CD14-positive monocyte (primary cell): ENCODE measurements at regions not wholly inside any gene's neighbourhood (a gene's known extent, or its start where the extent isn't known, plus 50 kb on each side); places are given as distances from the start of the nearest gene placed in this dataset.

Experiments used
- DNase-seq, 3 donors: peaks; one replicate each; pipeline ENCODE4 v3.0.0-alpha.2; 2011 to 2022
- H2AFZ ChIP-seq: 2 replicates; pipeline ENCODE4 v1.6.0; 2012; ENCODE audit warnings: mild to moderate bottlenecking, low read depth, low read length, inconsistent platforms; ENCODE audit not compliant: insufficient read depth, poor library complexity, severe bottlenecking
- H3K27ac ChIP-seq, 2 donors: 1 replicate in 1 of 2; 2 replicates in 1 of 2; pipeline ENCODE4 v1.5.1; 2012 to 2013; ENCODE audit warnings: low read length in 2 of 2, control low read depth in 1 of 2, inconsistent platforms in 1 of 2, low read depth in 1 of 2, mild to moderate bottlenecking in 1 of 2
- H3K27me3 ChIP-seq, 2 donors: one replicate each; pipeline versions ENCODE4 v1.6.0 to v1.6.1; 2011 to 2013; ENCODE audit warnings: low read length in 2 of 2; ENCODE audit not compliant: control insufficient read depth in 2 of 2, insufficient read depth in 2 of 2
- H3K36me3 ChIP-seq, 2 donors: replicated peaks in 1 of 2; 1 replicate in 1 of 2; 2 replicates in 1 of 2; pipeline versions ENCODE4 v1.5.1 to v1.6.1; 2012 to 2013; ENCODE audit warnings: low read length in 2 of 2, control low read depth in 1 of 2, inconsistent platforms in 1 of 2, mild to moderate bottlenecking in 1 of 2; ENCODE audit not compliant: insufficient read depth in 2 of 2, control insufficient read depth in 1 of 2
- H3K4me1 ChIP-seq, 2 donors: 1 replicate in 1 of 2; 2 replicates in 1 of 2; pipeline versions ENCODE4 v1.5.1 to v1.6.1; 2012 to 2013; ENCODE audit warnings: low read length in 2 of 2, control low read depth in 1 of 2, inconsistent platforms in 1 of 2, mild to moderate bottlenecking in 1 of 2, moderate library complexity in 1 of 2; ENCODE audit not compliant: insufficient read depth in 2 of 2, control insufficient read depth in 1 of 2
- H3K4me2 ChIP-seq: replicated peaks from 2 replicates; pipeline ENCODE3; 2012; ENCODE audit warnings: low read length, moderate library complexity, mild to moderate bottlenecking; ENCODE audit not compliant: poor library complexity, severe bottlenecking; ENCODE audit errors: extremely low read depth
- H3K4me3 ChIP-seq, 3 experiments: fragments of 200-600 bp in 1 of 3; sonication (generic) in 1 of 3; replicated peaks in 1 of 3; 1 replicate in 2 of 3; 2 replicates in 1 of 3; pipeline ENCODE4 v1.5.1; 2011 to 2013; ENCODE audit warnings: low read length in 3 of 3, mild to moderate bottlenecking in 3 of 3, control low read depth in 2 of 3, low read depth in 2 of 3, inconsistent platforms in 1 of 3, moderate library complexity in 1 of 3
- H3K79me2 ChIP-seq: 2 replicates; pipeline ENCODE4 v1.6.0; 2012; ENCODE audit warnings: mild to moderate bottlenecking, control low read depth, inconsistent platforms, low read length, moderate library complexity; ENCODE audit not compliant: insufficient read depth
- H3K9ac ChIP-seq: 2 replicates; pipeline ENCODE4 v1.6.0; 2017; ENCODE audit warnings: low read length, mild to moderate bottlenecking; ENCODE audit not compliant: insufficient read depth, poor library complexity, severe bottlenecking
- H3K9me3 ChIP-seq, 2 donors: replicated peaks in 1 of 2; 1 replicate in 1 of 2; 2 replicates in 1 of 2; pipeline versions ENCODE4 v1.5.1 to v1.6.1; 2012 to 2013; ENCODE audit warnings: low read length in 2 of 2, control low read depth in 1 of 2; ENCODE audit not compliant: control insufficient read depth in 1 of 2, insufficient read depth in 1 of 2
- H4K20me1 ChIP-seq: 2 replicates; pipeline ENCODE4 v1.6.0; 2012; ENCODE audit warnings: mild to moderate bottlenecking, low read length, control low read depth, moderate library complexity; ENCODE audit not compliant: insufficient read depth
- H3K27ac Mint-ChIP-seq, 7 donors: one replicate each; pipeline ENCODE4 v1.8.0; 2020; ENCODE audit warnings: mild to moderate bottlenecking in 7 of 7, mixed read lengths in 7 of 7, moderate library complexity in 6 of 7, inconsistent platforms in 2 of 7
- H3K27me3 Mint-ChIP-seq, 3 donors: one replicate each; pipeline ENCODE4 v1.8.0; 2021 to 2022; ENCODE audit warnings: low read depth in 3 of 3, mild to moderate bottlenecking in 3 of 3, mixed read lengths in 3 of 3, moderate library complexity in 3 of 3, inconsistent platforms in 1 of 3
- H3K36me3 Mint-ChIP-seq, 2 donors: one replicate each; pipeline ENCODE4 v1.8.0; 2020; ENCODE audit warnings: mixed read lengths in 2 of 2, inconsistent platforms in 1 of 2, mild to moderate bottlenecking in 1 of 2
- H3K4me1 Mint-ChIP-seq: one replicate; pipeline ENCODE4 v1.8.0; 2020; ENCODE audit warnings: mild to moderate bottlenecking, mixed read lengths
- H3K4me3 Mint-ChIP-seq, 2 donors: one replicate each; pipeline ENCODE4 v1.8.0; 2020; ENCODE audit warnings: mild to moderate bottlenecking in 2 of 2, mixed read lengths in 2 of 2, moderate library complexity in 1 of 2
- H3K9me3 Mint-ChIP-seq, 7 donors: one replicate each; pipeline ENCODE4 v1.8.0; 2020 to 2022; ENCODE audit warnings: mixed read lengths in 7 of 7, mild to moderate bottlenecking in 6 of 7, moderate library complexity in 6 of 7, inconsistent platforms in 2 of 7
- WGBS: methylation state at CpG from one replicate; pipeline ENCODE4 v1.1.5; 2013; ENCODE audit warnings: missing lambda C conversion rate; ENCODE audit not compliant: insufficient coverage; 5-methylcytosine and 5-hydroxymethylcytosine counted together
- intact Hi-C, 2 donors: fragments of 100-400 bp; cut with micrococcal nuclease; formaldehyde crosslinking; loops; one replicate each; pipeline versions ENCODE4 v1.15.0 to v1.15.1; 2023
- TF ChIP-seq, protein P1 (sequence below): fragments of 200-600 bp; IDR thresholded peaks from one replicate; pipeline ENCODE4 v1.8.0; 2022; ENCODE audit warnings: antibody characterized with exemption, mild to moderate bottlenecking

DNA sequence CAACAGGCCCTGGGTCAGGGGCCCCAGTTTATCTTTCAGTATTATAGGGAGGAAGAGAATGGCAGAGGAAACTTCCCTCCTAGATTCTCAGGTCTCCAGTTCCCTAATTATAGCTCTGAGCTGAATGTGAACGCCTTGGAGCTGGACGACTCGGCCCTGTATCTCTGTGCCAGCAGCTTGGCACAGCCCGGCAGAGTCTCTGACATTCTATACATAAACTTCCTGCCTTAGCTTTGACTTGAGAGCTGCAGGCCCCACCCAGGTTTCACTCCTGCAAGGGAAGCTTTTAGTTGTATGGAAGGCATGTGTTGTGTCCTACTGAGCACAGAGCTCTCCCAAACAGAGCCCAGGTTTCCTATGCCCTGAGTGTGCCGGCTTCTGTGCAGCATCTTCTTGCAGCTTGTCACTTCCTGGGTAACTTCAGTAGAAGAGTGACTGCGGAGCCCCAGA, 205.6 kb upstream of the PRSS58 start:
- Histone ChIP-seq H2AFZ (peak overlapping the region; percentile 75), H3K27ac (peak overlapping the region in 1 of 2 donors; percentile 6), H3K9ac (no peak overlapping the region), H3K4me2 (no peak overlapping the region), H3K27me3 (no peaks in the 10 kb centered on the region), H3K36me3 (no peaks in the 10 kb centered on the region), H3K4me1 (peaks cover 21 to 22% of the 10 kb centered on the region in 2 donors), H3K79me2 (no peaks in the 10 kb centered on the region), H3K9me3 (no peaks in the 10 kb centered on the region), H3K4me3 (no peak overlapping the region), H4K20me1 (no peaks in the 10 kb centered on the region)
- H3K4me3 Mint-ChIP-seq, result no peak overlapping the region
- no peak overlapping the region for H3K27ac Mint-ChIP-seq
- DNase-seq, result peak in 2 of 3 donors; percentile 32 to 34
- H3K36me3 Mint-ChIP-seq, result peaks cover 0 to under 1% of the 10 kb centered on the region in 2 donors
- TF ChIP-seq, protein P1, sequence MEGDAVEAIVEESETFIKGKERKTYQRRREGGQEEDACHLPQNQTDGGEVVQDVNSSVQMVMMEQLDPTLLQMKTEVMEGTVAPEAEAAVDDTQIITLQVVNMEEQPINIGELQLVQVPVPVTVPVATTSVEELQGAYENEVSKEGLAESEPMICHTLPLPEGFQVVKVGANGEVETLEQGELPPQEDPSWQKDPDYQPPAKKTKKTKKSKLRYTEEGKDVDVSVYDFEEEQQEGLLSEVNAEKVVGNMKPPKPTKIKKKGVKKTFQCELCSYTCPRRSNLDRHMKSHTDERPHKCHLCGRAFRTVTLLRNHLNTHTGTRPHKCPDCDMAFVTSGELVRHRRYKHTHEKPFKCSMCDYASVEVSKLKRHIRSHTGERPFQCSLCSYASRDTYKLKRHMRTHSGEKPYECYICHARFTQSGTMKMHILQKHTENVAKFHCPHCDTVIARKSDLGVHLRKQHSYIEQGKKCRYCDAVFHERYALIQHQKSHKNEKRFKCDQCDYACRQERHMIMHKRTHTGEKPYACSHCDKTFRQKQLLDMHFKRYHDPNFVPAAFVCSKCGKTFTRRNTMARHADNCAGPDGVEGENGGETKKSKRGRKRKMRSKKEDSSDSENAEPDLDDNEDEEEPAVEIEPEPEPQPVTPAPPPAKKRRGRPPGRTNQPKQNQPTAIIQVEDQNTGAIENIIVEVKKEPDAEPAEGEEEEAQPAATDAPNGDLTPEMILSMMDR, result no peak
- no peaks in the 10 kb centered on the region for H3K9me3 Mint-ChIP-seq
- WGBS, result 30% methylated on average over 2 of the region's 6 CpGs
- peaks cover 33% of the 10 kb centered on the region for H3K4me1 Mint-ChIP-seq
- H3K27me3 Mint-ChIP-seq, result no peaks in the 10 kb centered on the region
- intact Hi-C loops, result loop anchor here in 1 of 2 donors (5.0 kb wide), 1 partner anchor 34 kb away; no protein-coding TSS in a partner anchor

DNA sequence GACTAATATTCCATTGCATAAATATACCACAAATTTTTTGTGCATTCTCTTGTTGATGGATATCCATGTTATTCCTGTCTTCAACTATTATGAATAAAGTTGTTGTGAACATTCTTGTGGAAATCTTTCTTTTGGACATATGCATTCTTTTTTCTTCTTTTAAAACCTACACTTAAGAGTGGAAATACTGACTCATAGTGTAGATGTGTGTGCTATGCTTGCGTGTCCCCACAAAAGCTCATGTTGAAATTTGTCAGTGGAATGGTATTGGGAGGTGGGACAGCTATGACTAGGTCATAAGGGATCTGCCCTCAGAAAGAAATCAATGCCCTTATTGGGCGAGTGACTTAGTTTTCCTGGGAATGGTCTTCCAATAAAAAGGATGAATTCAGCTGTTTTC, 203.6 kb upstream of the PRSS58 start:
- Mint-ChIP-seq H3K36me3 (no peaks in the 10 kb centered on the region), H3K4me3 (no peak overlapping the region), H3K4me1 (peaks cover 34% of the 10 kb centered on the region), H3K27me3 (no peaks in the 10 kb centered on the region), H3K27ac (no peak overlapping the region), H3K9me3 (no peaks in the 10 kb centered on the region)
- no peak overlapping the region for H3K27ac ChIP-seq
- no peak overlapping the region for H2AFZ ChIP-seq
- no peaks in the 10 kb centered on the region for H4K20me1 ChIP-seq
- H3K9ac ChIP-seq, result no peak overlapping the region
- 78% methylated on average over 2 of the region's 2 CpGs for WGBS
- no peaks in the 10 kb centered on the region for H3K27me3 ChIP-seq
- no peak overlapping the region for H3K4me2 ChIP-seq
- no peaks in the 10 kb centered on the region for H3K79me2 ChIP-seq
- TF ChIP-seq, protein P1, result no peak
- peaks cover 21 to 22% of the 10 kb centered on the region in 2 donors for H3K4me1 ChIP-seq
- no peaks in the 10 kb centered on the region for H3K9me3 ChIP-seq
- no peak overlapping the region for H3K4me3 ChIP-seq
- intact Hi-C loops, result loop anchor here in 1 of 2 donors (5.0 kb wide), 1 partner anchor 36 kb away; no protein-coding TSS in a partner anchor
- DNase-seq, result no peak
- H3K36me3 ChIP-seq, result no peaks in the 10 kb centered on the region
